HG03469 (cell line): ENCODE measurements at regions not wholly inside any gene's neighbourhood (a gene's known extent, or its start where the extent isn't known, plus 50 kb on each side); places are given as distances from the start of the nearest gene placed in this dataset.
"Not testable (repeated sequence)": the region's sequence is repeated elsewhere in the genome, so short reads cannot be mapped to it uniquely, and the experiment has no call there.

Experiments
- ATAC-seq: cut with Tn5 transposase; IDR thresholded peaks from one replicate; pipeline ENCODE4 v1.9.1; 2021; ENCODE audit warnings: mild to moderate bottlenecking, moderate library complexity, moderate number of reproducible peaks; ENCODE audit not compliant: unreplicated experiment

DNA sequence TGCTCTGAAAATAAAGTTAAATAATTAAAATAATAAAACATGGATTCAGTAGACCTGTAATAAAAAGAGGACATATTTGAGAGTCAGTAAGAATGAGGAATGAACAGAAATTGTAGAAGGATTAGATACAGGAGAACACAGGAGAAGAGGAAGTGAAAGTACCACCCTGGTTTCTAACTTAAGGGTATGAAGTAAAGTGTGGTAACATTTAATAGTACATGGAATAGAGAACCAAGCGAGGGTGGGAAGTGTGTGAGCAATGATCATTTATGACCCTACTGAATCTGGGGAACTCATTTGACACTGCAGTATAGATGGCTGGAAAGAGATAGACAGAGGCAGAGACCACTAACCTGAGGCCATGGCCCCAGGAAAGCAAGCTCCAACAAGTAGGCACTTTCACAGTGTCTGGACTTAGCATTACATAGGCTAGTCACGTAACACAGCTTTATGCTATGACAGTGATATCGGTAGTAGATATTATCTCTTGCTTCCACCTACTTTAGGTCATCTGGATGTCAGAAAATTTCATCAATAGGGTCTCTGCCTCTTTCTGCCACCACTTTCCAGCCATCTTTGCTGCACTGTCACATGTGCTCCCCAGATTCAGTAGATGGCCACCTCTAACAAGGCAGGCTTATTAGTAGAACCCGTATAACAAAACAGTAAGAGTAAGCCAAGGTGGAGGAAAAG is 633.9 kb upstream of the MIR17HG start:
- ATAC-seq: no peak

DNA sequence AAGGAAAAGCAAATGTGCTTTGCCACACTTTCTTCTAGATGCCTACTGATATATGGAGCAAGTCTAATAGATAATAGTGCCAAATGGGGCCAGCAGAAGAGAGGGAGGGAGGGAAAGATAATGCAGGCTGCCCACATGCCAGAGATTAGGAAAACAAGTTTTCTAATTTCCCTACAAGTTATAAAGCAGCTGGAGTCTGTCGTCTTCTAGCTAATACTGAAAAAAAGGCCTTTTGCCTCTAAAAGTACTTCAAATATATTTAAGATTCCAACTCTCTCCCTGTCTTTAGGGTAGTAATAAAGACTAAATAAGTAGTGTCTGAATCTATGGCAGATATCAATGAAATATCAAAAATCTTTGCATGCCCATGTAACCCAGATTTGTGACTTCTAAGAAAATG is 632.0 kb upstream of the MIR17HG start:
- no peak for ATAC-seq

DNA sequence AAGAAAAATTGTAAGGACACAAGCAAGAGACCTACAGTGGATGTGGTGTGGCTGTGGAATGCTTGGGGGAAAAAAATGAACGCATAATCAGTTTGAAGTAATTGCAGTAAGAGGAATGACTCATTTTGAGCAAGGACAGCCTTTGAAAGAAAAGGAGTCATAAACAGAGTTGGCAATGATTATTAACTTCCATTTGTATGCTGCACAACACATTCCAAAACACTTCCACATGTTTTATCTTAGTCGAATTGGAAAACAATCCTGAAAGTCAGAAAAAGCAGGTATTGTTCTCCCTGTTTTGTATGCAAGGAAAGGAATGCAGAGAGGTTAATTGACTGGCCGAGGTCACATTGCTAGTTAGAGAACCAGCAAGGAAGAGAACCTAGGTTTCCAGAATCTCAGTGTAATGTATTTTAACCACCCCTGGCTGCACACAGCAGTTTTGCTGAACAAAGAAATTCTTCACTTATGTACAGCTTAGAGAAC is 630.0 kb upstream of the MIR17HG start:
- ATAC-seq: no peak

DNA sequence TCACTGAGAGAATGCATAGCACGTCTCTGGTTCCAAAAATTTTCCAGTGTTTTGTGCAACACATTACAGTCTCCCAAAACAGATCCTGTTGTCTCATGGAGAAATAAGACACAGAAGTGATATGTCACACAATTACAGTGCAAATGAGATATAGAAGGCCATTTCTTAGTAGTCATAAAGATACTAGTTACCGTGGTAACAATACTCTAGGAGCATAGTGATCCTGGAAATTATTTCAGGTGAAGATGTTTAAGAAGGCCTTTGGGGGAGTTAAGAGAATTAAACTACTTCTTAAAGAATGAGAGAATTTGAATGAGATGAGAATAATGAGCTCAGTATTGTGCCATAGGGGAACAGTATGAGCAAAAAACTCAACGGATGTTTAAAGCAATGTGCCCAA is 628.0 kb upstream of the MIR17HG start:
- ATAC-seq: no peak

DNA sequence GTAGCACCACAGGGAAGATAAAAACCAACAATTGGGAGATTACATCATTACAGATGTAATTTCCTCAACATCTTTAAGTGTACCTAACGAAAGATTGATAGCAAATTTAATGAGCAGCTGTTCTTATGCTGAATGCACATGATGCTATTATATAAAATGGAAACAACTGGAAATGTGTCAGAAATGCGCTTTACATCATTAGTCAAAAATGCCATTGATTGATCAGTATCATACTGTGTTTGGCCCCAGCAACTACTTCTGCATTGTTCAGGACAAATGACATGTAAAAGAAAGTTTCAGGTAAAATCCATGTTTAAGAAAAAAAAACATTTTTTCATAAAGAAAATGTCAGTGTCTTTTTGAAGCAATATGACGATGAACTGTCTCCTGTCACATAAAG is 625.5 kb upstream of the MIR17HG start:
- no peak for ATAC-seq

DNA sequence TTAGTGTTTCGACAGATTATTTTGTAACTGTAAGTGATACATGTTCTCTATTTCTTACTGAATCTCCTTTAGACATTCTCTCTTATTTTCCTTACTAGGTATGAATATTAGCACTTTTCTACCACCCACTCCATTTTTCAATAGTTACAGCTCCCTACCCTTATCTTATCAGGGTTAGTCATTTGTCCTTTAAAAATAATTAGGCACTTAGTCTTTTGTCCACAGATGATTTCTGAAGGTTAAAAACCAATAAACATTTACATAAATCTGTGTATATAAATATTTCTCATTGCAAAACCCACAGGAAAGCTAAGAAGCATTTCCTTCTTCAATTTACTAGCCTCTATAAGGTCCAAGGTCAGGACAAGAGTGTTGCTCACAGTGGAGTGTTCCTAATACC is 624.1 kb upstream of the MIR17HG start:
- no peak for ATAC-seq

DNA sequence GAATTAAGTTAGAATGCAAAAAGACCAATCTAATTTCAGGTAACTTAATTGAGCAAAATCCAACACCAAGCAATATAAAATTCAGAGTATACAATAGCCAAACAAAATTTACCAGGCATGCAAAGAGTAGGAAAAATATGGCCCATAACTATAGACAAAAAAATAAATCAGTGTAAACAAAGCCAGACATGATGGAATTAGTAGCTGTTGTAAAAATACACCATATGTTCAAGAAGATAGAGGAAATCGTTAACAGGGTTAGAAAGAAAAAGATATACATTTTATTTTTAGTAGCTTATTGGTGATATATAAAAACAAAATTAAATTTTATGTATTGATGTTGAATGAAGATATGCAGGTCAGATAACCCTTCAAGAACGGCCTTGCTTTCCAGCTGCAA is 621.1 kb upstream of the MIR17HG start:
- ATAC-seq: no peak

DNA sequence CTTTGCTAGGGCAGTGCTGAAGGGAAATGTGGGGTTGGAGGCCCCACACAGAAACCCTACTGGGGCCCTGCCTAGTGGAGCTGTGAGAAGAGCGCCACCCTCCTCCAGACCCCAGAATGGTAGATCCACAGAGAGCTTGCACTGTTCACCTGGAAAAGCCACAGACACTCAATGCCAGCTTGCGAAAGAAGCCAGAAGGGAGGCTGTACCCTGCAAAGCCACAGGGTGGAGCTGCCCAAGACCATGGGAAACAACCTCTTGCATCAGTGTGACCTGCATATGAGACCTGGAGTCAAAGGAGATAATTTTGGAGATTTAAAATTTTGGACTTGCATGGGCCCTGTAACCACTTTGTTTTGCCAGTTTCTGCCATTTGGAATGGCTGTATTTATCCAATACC is 615.4 kb upstream of the MIR17HG start:
- no peak for ATAC-seq

DNA sequence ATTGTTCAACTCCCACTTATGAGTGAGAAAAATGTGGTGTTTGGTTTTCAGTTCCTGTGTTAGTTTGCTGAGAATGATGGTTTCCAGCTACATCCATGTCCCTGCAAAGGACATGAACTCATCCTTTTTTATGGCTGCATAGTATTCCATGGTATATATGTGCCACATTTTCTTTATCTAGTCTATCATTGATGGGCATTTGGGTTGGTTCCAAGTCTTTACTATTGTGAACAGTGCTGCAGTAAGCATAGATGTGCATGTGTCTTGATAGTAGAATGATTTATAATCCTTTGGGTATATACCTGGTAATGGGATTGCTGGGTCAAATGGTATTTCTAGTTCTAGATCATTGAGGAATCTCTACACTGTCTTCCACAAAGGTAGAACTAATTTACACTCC is 613.0 kb upstream of the MIR17HG start:
- ATAC-seq: not testable (repeated sequence)

DNA sequence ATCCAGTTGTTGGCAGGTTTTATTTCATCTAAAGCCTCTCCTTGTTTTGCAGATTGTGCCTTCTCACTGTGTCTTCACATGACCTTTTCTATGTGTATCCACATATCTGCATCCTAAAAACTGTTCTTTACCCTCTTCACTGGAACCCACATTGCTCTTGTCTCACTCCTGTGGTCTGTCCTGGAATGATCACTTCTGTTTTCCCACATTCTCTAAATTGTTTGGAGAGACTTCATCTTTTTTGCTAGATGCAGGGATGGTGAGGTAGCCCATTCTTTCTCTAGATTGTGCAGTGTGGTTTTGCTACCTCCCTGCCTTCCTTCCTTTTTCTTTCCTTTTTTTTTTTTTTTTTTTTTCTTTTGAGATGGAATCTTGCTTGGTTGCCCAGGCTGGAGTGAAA is 608.6 kb upstream of the MIR17HG start:
- ATAC-seq: no peak

DNA sequence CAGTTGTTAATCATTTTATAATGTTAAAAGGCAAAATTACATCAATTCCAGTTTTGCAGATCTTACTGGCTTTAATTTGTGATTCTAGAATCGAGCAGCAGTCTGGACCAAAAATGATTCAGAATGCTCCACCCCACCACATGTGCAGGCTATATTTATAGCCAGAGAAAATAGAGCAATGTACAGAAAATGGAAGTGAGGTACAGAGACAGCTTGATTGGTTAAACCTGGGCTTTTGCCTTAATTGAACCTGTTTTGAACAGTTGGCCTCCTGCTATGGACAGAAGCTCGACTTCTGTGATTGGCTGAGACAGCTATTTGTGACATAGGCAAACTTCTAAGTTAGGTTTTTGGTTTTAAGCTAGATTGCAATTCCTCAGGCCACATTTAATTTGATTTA is 607.4 kb upstream of the MIR17HG start:
- ATAC-seq: no peak

DNA sequence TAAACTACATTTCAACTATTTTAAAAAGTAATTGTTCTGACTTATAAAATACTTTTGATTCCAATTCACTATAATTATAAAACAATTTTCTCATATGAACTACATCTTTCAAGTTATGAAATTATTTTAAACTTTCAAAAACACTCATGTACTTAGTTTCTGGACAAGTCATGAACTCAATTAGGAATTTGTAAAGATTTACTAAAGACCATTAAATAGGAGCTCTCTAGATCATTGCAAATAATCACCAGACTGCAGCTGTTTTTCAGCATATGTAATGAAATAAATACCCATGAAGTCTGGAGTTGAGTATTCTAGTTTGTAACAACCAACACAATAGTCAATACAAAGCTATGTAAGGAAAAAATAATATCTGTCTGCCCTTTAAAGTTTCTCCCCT is 605.1 kb upstream of the MIR17HG start:
- no peak for ATAC-seq

DNA sequence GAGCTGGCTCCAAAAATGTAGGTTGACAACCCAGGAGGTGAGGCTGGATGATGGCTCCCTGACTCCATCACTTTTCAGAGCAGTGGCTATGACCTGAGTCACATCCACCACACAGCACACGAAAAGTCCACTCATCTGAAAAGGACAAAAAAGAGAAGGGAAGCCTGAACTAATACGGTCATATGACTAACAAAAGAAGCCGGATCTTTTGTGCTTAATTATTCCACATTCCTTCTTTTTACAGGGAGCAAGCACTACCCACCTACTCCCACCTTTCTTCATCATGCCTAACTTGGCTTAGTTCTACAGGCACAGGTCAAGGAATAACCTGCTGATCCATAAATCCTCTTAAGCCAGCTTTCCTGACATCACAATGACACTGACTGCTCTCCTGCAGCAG is 601.3 kb upstream of the MIR17HG start:
- no peak for ATAC-seq

DNA sequence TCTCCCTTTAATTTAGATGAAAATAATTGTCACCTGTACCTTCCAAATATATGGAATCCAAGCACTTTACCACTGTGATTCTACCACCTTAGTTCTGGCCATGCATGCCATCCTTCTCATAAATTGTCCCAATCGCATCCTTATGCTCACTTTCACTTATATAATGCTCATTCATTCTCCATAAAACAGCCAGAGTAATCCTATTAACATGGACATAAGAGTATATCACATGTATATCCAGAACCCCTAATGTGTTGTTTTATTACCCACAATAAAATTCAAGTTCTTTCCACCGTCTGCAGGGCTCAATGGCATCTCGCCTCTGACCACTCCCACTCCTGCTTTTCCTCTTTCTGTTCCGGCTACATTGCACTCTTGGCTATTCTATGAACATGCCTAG is 597.5 kb upstream of the MIR17HG start:
- no peak for ATAC-seq

DNA sequence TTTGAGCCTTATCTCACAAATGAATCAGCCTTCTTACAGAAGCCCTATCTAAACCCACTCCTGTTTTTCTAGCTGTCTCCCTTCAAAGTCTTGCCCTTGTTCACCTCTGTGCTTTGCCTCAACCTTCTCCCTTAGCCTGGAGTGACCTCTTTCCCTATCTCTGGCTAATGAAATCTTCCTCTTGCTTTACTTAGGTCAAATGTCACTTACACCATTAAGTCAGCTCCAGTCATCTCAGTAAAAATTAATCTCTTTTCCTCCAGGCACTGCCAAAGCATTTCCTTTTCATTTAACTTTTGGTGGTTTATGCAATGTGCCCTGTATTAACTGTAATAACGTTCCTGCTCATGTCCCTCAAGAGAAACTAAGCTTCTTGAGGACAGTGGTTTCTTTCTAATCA is 596.5 kb upstream of the MIR17HG start:
- ATAC-seq: no peak

DNA sequence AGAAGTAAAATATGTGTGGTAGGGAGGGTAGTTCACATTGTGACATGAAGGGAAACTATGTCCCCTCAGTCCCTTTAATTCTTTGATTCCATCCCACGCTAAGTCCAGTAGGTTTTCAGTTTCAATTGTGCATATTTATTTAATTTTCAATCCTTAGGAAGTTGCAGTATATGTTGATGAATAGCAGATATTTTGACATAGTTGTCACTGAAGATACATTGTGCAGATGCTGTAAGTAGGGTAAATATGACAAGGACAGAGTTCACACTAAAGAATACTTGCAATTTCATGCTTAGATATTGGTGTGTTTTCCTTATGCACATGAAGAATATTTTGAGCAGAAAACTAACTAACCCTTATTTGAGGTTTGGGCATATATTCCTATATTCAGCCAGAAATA is 595.4 kb upstream of the MIR17HG start:
- no peak for ATAC-seq

DNA sequence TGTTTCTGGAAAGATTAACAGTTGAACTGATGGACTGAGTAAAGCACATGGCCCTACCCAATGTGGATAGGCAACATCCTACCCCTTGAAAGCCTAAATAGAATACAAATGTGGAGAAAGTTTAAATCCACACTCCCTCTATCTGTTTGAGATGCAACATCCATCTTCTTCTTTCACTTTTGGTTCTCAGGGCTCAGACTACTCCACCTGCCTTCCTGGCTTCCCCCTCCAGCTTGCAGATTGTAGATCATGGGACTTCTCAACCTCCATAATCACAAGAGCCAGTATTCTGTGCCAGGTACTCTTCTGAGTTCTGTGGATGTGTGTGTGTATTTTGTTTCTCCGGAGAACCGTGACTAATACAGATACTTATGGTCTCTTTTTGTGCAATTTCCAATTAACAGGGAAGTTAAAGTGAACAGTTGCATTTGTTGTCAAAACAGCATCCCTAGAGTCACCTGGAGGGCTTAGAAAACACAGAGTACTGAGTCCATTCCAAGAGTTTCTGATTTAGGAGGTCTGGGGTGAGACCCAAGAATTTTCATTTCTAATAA is 590.3 kb upstream of the MIR17HG start:
- no peak for ATAC-seq

DNA sequence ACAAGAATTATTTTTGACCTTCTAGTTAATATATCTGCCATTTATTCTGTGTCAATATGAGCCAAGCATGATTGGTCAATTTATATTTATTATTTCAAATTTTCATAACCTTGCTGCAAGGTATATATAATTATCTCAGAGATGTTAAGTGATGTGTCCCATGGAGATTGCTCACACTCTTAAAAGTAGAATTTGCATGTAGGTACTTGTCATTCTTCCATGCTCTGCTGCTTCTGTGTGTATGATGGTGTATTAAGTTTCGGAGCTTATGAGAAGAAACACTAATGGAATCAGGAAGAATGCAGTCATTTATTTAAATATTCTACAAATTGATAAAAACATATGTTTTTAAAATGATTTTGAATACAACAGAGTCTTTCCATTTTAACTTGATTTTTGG is 586.8 kb upstream of the MIR17HG start:
- ATAC-seq: no peak

DNA sequence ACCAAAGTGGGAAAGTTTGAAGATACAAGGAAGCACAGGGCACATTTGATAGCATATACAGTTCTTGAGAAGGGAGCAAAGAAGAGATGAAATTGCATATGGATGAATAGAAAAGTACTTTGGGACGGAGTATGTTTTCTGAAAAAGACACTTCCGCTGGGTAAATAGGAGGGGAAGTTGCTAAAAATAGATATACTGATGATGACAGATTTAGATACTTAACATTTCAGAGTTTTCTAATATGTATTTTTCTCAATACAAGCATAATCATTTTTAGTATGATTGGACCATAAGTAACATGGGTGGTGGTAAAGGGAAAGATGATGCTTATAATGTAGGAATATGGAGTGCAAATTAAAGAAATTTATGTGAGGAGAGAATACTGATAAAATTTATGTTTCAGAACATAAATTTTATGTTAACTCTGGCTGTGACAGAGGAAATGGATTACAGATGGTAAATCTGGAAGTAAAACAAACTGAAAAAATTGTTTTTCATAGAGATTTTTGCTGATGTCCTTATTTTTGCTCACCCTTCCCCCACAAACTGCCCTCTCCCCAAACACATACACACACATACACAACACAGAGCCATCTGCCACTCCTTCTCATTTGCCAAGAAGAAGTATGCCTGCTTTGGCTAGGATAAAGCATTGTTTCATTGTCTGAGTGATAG is 583.9 kb upstream of the MIR17HG start:
- no peak for ATAC-seq

DNA sequence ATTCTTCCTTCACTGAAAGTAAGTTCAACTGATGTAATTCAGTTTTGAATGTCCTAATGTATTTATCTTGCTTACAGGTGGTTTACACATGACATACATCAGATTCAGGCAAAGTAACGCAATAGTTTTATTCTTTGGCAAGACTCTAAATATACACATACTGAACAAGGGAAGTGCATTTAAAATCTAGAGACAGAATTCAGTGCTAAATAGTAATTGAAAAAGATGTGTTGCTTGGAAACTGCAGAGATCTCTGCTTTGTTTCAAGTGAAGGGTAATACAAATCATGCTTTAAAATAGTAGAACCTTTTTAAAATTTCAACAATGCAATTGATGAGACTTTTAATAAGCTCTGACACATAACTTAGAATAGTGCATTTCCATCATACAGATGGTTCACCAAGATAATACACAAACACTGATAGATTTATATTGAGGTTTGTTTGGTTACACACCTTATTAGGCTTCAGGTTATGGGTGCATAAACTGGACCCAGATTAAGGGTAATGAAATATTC is 581.0 kb upstream of the MIR17HG start:
- no peak for ATAC-seq

DNA sequence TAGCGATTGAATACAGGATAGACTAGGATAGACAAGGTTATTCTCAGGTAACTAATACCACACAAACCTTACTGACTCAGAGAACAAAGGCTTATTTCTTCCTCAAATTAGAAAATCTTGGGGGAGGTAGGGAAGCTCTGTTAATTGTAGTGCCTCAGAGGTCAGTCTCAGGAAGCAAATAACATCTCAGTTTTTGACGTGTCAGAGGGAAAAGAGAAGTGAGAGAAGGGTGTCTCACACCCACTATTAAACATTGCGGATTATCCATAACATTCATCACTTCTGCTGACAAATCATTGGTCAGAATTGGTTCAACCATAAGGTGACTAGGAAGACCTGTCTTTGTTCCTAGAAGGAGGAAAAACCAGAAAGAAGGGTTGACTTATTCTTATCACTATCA is 579.4 kb upstream of the MIR17HG start:
- no peak for ATAC-seq

DNA sequence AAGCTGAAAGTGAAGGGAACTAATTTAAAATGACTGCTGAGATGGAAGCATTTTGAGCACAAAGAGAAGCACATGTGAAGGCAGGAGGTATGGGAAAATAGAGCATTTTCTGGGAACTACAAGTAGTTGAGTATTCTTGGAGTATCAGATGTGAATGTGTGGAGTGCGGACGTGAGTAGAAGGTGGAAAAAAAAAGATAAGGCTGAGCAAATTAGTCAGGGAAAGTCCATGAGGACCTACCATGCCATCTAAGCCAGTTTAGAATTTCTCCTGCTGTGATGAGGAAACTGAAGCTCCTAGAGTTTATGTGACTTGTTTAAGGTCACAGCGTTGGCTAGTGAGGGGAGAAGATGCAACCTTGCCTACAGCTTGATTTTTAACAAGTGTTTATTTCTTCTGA is 578.1 kb upstream of the MIR17HG start:
- no peak for ATAC-seq
